ENCODE measurements at regions not wholly inside any gene's neighbourhood (a gene's known extent, or its start where the extent isn't known, plus 50 kb on each side); places are given as distances from the start of the nearest gene placed in this dataset.

DNA sequence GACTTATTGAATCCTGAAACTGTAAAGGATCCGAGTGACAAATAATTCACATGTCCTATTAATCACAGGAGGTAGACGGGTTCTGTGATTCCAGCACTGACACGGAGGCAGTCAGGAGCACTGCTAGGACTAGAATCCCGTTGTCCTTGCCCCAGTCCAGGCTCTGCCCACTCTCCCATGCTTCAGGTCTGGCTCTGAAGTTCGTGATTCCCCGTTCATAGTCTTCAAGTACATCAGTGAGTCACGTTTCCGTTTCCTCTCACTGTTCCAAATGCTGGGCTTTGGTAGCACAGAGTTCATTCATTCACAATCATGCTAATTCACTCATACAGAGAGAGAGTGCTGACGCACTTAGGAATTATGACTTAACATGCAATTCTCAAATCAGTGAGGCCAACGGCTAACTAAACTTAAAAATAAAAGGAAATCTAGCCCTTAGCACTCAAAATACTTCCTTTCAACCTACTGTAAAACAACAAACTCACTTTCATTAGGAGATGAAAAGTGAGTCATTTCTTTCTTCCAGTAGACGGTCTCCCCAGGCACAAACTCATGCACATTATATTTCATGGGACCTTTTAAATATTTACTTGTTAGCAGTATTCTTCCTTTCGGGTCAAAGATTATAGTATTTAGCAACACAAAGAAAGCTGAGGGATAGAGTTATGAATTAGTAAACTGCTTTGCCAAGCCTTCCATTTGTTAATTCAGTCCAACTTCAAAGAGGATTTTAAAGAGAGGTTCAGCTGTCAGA is 94.0 kb upstream of the NHSL1 start (continued):
- TF ChIP-seq, protein P1, sequence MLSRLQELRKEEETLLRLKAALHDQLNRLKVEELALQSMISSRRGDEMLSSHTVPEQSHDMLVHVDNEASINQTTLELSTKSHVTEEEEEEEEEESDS (CRISPR knock-in tag; IDR thresholded peaks at IDR 0.05; ENCODE audit: borderline replicate concordance): no peak
- no peak for TF ChIP-seq STAT5B (CRISPR knock-in tag; IDR thresholded peaks at IDR 0.05)
- TF ChIP-seq TBX3 (IDR thresholded peaks at IDR 0.05; ENCODE audit: borderline replicate concordance): no peak
- no peak for TF ChIP-seq ZNF232 (CRISPR knock-in tag; IDR thresholded peaks at IDR 0.05; ENCODE audit: borderline replicate concordance)
- TF ChIP-seq, protein P2, sequence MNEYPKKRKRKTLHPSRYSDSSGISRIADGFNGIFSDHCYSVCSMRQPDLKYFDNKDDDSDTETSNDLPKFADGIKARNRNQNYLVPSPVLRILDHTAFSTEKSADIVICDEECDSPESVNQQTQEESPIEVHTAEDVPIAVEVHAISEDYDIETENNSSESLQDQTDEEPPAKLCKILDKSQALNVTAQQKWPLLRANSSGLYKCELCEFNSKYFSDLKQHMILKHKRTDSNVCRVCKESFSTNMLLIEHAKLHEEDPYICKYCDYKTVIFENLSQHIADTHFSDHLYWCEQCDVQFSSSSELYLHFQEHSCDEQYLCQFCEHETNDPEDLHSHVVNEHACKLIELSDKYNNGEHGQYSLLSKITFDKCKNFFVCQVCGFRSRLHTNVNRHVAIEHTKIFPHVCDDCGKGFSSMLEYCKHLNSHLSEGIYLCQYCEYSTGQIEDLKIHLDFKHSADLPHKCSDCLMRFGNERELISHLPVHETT (CRISPR knock-in tag; conservative IDR thresholded peaks at IDR 0.05): no peak; the same call in 1 of the 2 replicates
- TF ChIP-seq, protein P3, sequence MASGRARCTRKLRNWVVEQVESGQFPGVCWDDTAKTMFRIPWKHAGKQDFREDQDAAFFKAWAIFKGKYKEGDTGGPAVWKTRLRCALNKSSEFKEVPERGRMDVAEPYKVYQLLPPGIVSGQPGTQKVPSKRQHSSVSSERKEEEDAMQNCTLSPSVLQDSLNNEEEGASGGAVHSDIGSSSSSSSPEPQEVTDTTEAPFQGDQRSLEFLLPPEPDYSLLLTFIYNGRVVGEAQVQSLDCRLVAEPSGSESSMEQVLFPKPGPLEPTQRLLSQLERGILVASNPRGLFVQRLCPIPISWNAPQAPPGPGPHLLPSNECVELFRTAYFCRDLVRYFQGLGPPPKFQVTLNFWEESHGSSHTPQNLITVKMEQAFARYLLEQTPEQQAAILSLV (CRISPR knock-in tag; IDR thresholded peaks at IDR 0.05; ENCODE audit: borderline replicate concordance): no peak

DNA sequence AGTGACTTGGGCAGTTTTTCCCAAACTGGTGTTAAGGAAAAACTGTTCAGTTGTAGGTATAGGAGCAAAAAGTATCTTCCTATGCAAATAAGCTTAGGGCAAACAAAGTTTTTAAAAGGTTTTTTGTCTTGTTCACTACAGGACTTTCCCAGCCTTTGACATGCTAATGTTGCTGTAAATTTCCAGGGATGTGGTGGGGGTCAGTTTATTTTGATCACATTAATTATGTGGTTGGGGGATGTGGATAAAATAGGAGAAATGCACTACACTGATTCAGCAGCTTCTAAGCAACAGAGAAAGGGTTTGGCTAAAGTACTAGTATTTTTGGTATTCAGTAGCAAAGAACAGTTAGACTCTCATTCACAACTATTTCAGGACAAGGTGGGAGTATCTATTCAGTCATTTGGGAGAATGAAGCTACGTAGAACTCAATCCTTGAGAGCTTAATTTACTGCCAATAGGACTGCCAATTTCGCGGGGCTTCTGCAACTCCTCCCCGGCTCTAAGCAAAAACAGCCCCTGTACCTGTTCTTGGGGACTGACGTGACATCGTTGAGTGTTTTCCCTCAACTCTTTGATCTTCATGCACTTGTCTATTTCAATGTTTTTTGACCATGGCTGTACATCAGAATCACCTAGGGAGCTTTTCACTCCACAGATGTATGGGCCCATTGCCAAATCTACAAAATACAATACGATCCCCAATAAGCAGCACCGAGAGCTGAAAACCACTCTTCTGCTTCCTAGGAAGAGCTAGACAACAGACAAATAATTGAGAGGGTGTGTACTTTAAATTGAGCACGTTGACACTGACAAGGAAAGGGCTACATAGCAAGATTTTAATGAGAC is 94.8 kb upstream of the NHSL1 start:
- H3K9ac ChIP-seq (ENCODE audit: insufficient read depth, low read depth, low read length): peak overlapping the region; percentile 68
- TF ChIP-seq FLYWCH1 (CRISPR knock-in tag; IDR thresholded peaks at IDR 0.05): no peak
- TF ChIP-seq, protein P4, sequence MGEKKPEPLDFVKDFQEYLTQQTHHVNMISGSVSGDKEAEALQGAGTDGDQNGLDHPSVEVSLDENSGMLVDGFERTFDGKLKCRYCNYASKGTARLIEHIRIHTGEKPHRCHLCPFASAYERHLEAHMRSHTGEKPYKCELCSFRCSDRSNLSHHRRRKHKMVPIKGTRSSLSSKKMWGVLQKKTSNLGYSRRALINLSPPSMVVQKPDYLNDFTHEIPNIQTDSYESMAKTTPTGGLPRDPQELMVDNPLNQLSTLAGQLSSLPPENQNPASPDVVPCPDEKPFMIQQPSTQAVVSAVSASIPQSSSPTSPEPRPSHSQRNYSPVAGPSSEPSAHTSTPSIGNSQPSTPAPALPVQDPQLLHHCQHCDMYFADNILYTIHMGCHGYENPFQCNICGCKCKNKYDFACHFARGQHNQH (CRISPR knock-in tag; IDR thresholded peaks at IDR 0.05): no peak
- no peak for TF ChIP-seq PHF21A (CRISPR knock-in tag; IDR thresholded peaks at IDR 0.05)
- no peak for TF ChIP-seq MIER2 (CRISPR knock-in tag; IDR thresholded peaks at IDR 0.05)
- 0 out of 2 replicates have a peak, but pooled peaks have one; percentile 11 for TF ChIP-seq ZNF335 (CRISPR knock-in tag; IDR thresholded peaks at IDR 0.05)
- no peak for TF ChIP-seq SMYD3 (CRISPR knock-in tag; IDR thresholded peaks at IDR 0.05)
- TF ChIP-seq, protein P1 (CRISPR knock-in tag; IDR thresholded peaks at IDR 0.05; ENCODE audit: borderline replicate concordance): no peak
- no peak for TF ChIP-seq STAT5B (CRISPR knock-in tag; IDR thresholded peaks at IDR 0.05)
- no peak for TF ChIP-seq KDM1A (CRISPR knock-in tag; IDR thresholded peaks at IDR 0.05)
- TF ChIP-seq ZNF839 (CRISPR knock-in tag; IDR thresholded peaks at IDR 0.05; ENCODE audit: borderline replicate concordance): no peak

More for the DNA sequence above, 94.8 kb upstream of the NHSL1 start:
- WGBS (ENCODE audit: low lambda C conversion rate): 46% methylated on average over 9 of the region's 9 CpGs
- intact Hi-C loops (cut with micrococcal nuclease; ENCODE audit: unreplicated experiment): loop anchor here (1.0 to 5.0 kb wide), 4 partner anchors 16 to 771 kb away; no protein-coding TSS in a partner anchor
- no peaks in the 10 kb centered on the region for H3K27me3 ChIP-seq (ENCODE audit: control insufficient read depth in 1 of 2, insufficient read depth in 2 of 2, low read length in 2 of 2)
- no peak for ATAC-seq
- ChIA-PET CTCF (ENCODE audit: low intra/inter-chr PET ratio, low total read pairs) (no interaction called here), POLR2A (interaction anchor here (0.7 to 1.9 kb wide), 8 partner anchors 9 to 180 kb away, joined by 3 to 17 read pairs (median 3); partner anchors contain the start of gene CCDC28A)
- H4K20me1 ChIP-seq (ENCODE audit: insufficient read depth, low read length): no peaks in the 10 kb centered on the region
- DNase-seq (ENCODE audit: low spot score): no peak
- H3K4me3 ChIP-seq (replicated peaks in 1 of 3; ENCODE audit: insufficient read depth in 1 of 3, low read depth in 2 of 3, low read length in 3 of 3): peak overlapping the region; percentile 37 to 64 (median 45); a peak in 5 of 6 replicates
- in situ Hi-C loops (cut with HindIII; ENCODE audit: extremely low pct_ligation_motif_present, low pct_unique_long_range_greater_than_20kb): loop anchor here (5.0 to 25.0 kb wide), 5 partner anchors 162 to 768 kb away; partner anchors contain the start of gene CITED2
- H3K9me3 ChIP-seq (ENCODE audit: low read length): no peaks in the 10 kb centered on the region
- H3K27ac ChIP-seq (ENCODE audit: extremely low read length, insufficient read depth, low read length): peak overlapping the region; percentile 78
- no peaks in the 10 kb centered on the region for H3K36me3 ChIP-seq (replicated peaks in 1 of 2; ENCODE audit: control insufficient read depth in 1 of 2, insufficient read depth in 2 of 2, low read length in 2 of 2)
- no peak for FAIRE-seq
- H3K79me2 ChIP-seq (ENCODE audit: insufficient read depth, low read length): no peaks in the 10 kb centered on the region
- H3K4me1 ChIP-seq (ENCODE audit: insufficient read depth, low read length): peaks cover 73% of the 10 kb centered on the region
- no TSS peak for BruUV-seq (replicated peaks)
- H3K4me2 ChIP-seq (ENCODE audit: low read depth, low read length): peak overlapping the region; percentile 88
- H2AFZ ChIP-seq (ENCODE audit: low read length): peak overlapping the region; percentile 78
